Glomerular visceral epithelial cell (primary cell): ENCODE measurements at regions not wholly inside any gene's neighbourhood (a gene's known extent, or its start where the extent isn't known, plus 50 kb on each side); places are given as distances from the start of the nearest gene placed in this dataset.

ENCODE experiments used
- DNase-seq: peaks from one replicate; pipeline ENCODE4 v3.0.0-alpha.2; 2016; ENCODE audit errors: extremely low spot score

- DNase-seq, result peak; percentile 41
Measured at GRCh38 chr18:55047546-55047945, 88.3 kb upstream of the CCDC68 start.

GRCh38 chr18:55041366-55041765 lies 82.1 kb upstream of the CCDC68 start:
- no peak for DNase-seq

GRCh38 chr18:55038162-55038561 lies 78.9 kb upstream of the CCDC68 start:
- peak; percentile 16 for DNase-seq

- no peak for DNase-seq
Measured at GRCh38 chr18:55034742-55035141, 75.5 kb upstream of the CCDC68 start.

GRCh38 chr18:55031979-55032378 lies 72.7 kb upstream of the CCDC68 start:
- DNase-seq, result no peak

GRCh38 chr18:55031576-55031975 lies 72.3 kb upstream of the CCDC68 start:
- DNase-seq, result no peak

- no peak for DNase-seq
Measured at GRCh38 chr18:55031164-55031563, 71.9 kb upstream of the CCDC68 start.

GRCh38 chr18:55024564-55024963 lies 65.3 kb upstream of the CCDC68 start:
- DNase-seq, result no peak

- DNase-seq, result peak; percentile 49
Measured at GRCh38 chr18:55018602-55019001, 59.3 kb upstream of the CCDC68 start.

GRCh38 chr18:55014095-55014494 lies 54.8 kb upstream of the CCDC68 start:
- no peak for DNase-seq

- DNase-seq, result no peak
Measured at GRCh38 chr18:55013685-55014084, 54.4 kb upstream of the CCDC68 start.

- DNase-seq, result no peak
Measured at GRCh38 chr18:55013086-55013485, 53.8 kb upstream of the CCDC68 start.

- peak; percentile 68 for DNase-seq
Measured at GRCh38 chr18:55012008-55012407, 52.7 kb upstream of the CCDC68 start.
